H1 (cell line): ENCODE measurements at regions not wholly inside any gene's neighbourhood (a gene's known extent, or its start where the extent isn't known, plus 50 kb on each side); places are given as distances from the start of the nearest gene placed in this dataset.

Experiments used
- CTCF ChIA-PET: fragments of 300-600 bp; sonication (Branson Sonifier 250); formaldehyde crosslinking; loops from one replicate; lab custom pipeline; 2021; ENCODE audit not compliant: partially characterized antibody; lab: Charles Lee
- POLR2A ChIA-PET: fragments of 300-600 bp; sonication (Branson Sonifier 250); formaldehyde crosslinking; loops from one replicate; lab custom pipeline; 2021; ENCODE audit warnings: inconsistent platforms; ENCODE audit not compliant: partially characterized antibody; lab: Charles Lee
- DNase-seq, 2 experiments: peaks; one replicate each; pipeline versions ENCODE4 v3.0.0 to v3.0.0-alpha.2; 2010 to 2022; ENCODE audit warnings: low spot score in 2 of 2, low read depth in 1 of 2, mixed read lengths in 1 of 2
- FAIRE-seq: peaks from 2 replicates; lab custom pipeline; 2011; peaks lifted over from hg19 to GRCh38; lab: Jason Lieb, UNC
- H2AFZ ChIP-seq: 2 replicates; pipeline ENCODE4 v1.8.1; 2012; ENCODE audit warnings: low read length, inconsistent platforms
- H2AK5ac ChIP-seq: 2 replicates; pipeline ENCODE4 v1.6.1; 2013; ENCODE audit warnings: low read depth, low read length
- H2BK120ac ChIP-seq: replicated peaks from 2 replicates; pipeline ENCODE3; 2013; ENCODE audit warnings: low read depth, low read length, inconsistent platforms
- H2BK12ac ChIP-seq: 2 replicates; pipeline ENCODE4 v1.6.1; 2013; ENCODE audit warnings: low read depth, low read length
- H2BK15ac ChIP-seq: 2 replicates; pipeline ENCODE4 v1.6.1; 2013; ENCODE audit warnings: low read length
- H2BK20ac ChIP-seq: 2 replicates; pipeline ENCODE4 v1.6.1; 2013; ENCODE audit warnings: low read length
- H2BK5ac ChIP-seq: 2 replicates; pipeline ENCODE4 v1.6.1; 2013; ENCODE audit warnings: low read depth, low read length
- H3K14ac ChIP-seq: 2 replicates; pipeline ENCODE4 v1.6.1; 2013; ENCODE audit warnings: inconsistent platforms; ENCODE audit not compliant: insufficient read length
- H3K18ac ChIP-seq: 2 replicates; pipeline ENCODE4 v1.6.1; 2013; ENCODE audit warnings: low read length; ENCODE audit errors: extremely low read depth
- H3K23ac ChIP-seq: 2 replicates; pipeline ENCODE4 v1.6.1; 2013; ENCODE audit warnings: inconsistent platforms; ENCODE audit not compliant: insufficient read length
- H3K23me2 ChIP-seq: 2 replicates; pipeline ENCODE4 v1.6.1; 2013; ENCODE audit warnings: low read depth, low read length
- H3K27ac ChIP-seq: 2 replicates; pipeline ENCODE4 v1.6.1; 2011; ENCODE audit warnings: low read depth, low read length, inconsistent platforms
- H3K27me3 ChIP-seq, 4 experiments: replicated peaks in 1 of 4; 1 replicate in 1 of 4; 2 replicates in 3 of 4; pipeline versions ENCODE4 v1.6.1 to v1.8.1; 2011 to 2013; ENCODE audit warnings: low read length in 3 of 4, mild to moderate bottlenecking in 3 of 4, inconsistent platforms in 2 of 4, mixed read lengths in 2 of 4, moderate library complexity in 1 of 4; ENCODE audit not compliant: control insufficient read depth in 3 of 4, insufficient read depth in 3 of 4; ENCODE audit errors: extremely low read depth in 1 of 4
- H3K36me3 ChIP-seq, 4 experiments: 2 replicates each; pipeline versions ENCODE4 v1.6.1 to v1.8.1; 2011 to 2013; ENCODE audit warnings: mild to moderate bottlenecking in 4 of 4, low read length in 3 of 4, moderate library complexity in 2 of 4, control low read depth in 1 of 4, inconsistent platforms in 1 of 4; ENCODE audit not compliant: insufficient read depth in 4 of 4, control insufficient read depth in 2 of 4
- H3K4ac ChIP-seq: replicated peaks from 2 replicates; pipeline ENCODE3; 2013; ENCODE audit warnings: low read length, low read depth, mixed read lengths, inconsistent platforms; ENCODE audit not compliant: insufficient read length
- H3K4me1 ChIP-seq, 4 experiments: replicated peaks in 1 of 4; 1 replicate in 1 of 4; 2 replicates in 3 of 4; pipeline versions ENCODE4 v1.6.1 to v1.8.1; 2011 to 2013; ENCODE audit warnings: low read length in 3 of 4, inconsistent platforms in 2 of 4, mixed read lengths in 1 of 4; ENCODE audit not compliant: insufficient read depth in 4 of 4, control insufficient read depth in 3 of 4
- H3K4me2 ChIP-seq, 2 experiments: 2 replicates each; pipeline versions ENCODE4 v1.6.1 to v1.8.1; 2011 to 2013; ENCODE audit warnings: low read depth in 2 of 2, low read length in 2 of 2, control low read depth in 1 of 2, inconsistent platforms in 1 of 2, mild to moderate bottlenecking in 1 of 2; ENCODE audit not compliant: insufficient read depth in 1 of 2
- H3K4me3 ChIP-seq, 4 experiments: fragments of 200-600, 300-600 bp in 1 of 4; sonication (generic), shearing (Covaris generic), sonication (Bioruptor Twin) in 1 of 4; 2 replicates each; pipeline versions ENCODE4 v1.5.1 to v1.8.1; 2011 to 2016; ENCODE audit warnings: low read length in 4 of 4, low read depth in 3 of 4, control low read depth in 2 of 4, inconsistent platforms in 2 of 4, mild to moderate bottlenecking in 2 of 4, mixed read lengths in 1 of 4, moderate library complexity in 1 of 4; ENCODE audit not compliant: insufficient read depth in 2 of 4; ENCODE audit errors: extremely low read depth in 1 of 4
- H3K56ac ChIP-seq: replicated peaks from 2 replicates; pipeline ENCODE3; 2013; ENCODE audit warnings: low read depth, mild to moderate bottlenecking, mixed read lengths, low read length, inconsistent platforms; ENCODE audit not compliant: insufficient read length
- H3K79me1 ChIP-seq: 2 replicates; pipeline ENCODE4 v1.6.1; 2013; ENCODE audit warnings: low read depth, low read length, control low read depth
- H3K79me2 ChIP-seq, 2 experiments: 2 replicates each; pipeline versions ENCODE4 v1.6.1 to v1.8.1; 2012 to 2013; ENCODE audit warnings: low read length in 2 of 2, mild to moderate bottlenecking in 2 of 2, inconsistent platforms in 1 of 2; ENCODE audit not compliant: insufficient read depth in 2 of 2, control insufficient read depth in 1 of 2
- H3K9ac ChIP-seq, 4 experiments: replicated peaks in 1 of 4; 1 replicate in 1 of 4; 2 replicates in 3 of 4; pipeline versions ENCODE4 v1.6.1 to v1.8.1; 2011 to 2013; ENCODE audit warnings: low read depth in 3 of 4, low read length in 3 of 4, control low read depth in 2 of 4, mild to moderate bottlenecking in 2 of 4, moderate library complexity in 2 of 4, inconsistent platforms in 1 of 4; ENCODE audit errors: extremely low read depth in 1 of 4
- H3K9me3 ChIP-seq, 2 experiments: 2 replicates each; pipeline versions ENCODE4 v1.6.1 to v1.8.1; 2012 to 2013; ENCODE audit warnings: mild to moderate bottlenecking in 2 of 2, moderate library complexity in 2 of 2, control low read depth in 1 of 2, inconsistent platforms in 1 of 2, low read depth in 1 of 2, low read length in 1 of 2, mixed read lengths in 1 of 2; ENCODE audit not compliant: insufficient read depth in 2 of 2
- H4K20me1 ChIP-seq, 2 experiments: replicated peaks in 1 of 2; 2 replicates each; pipeline versions ENCODE3 to v1.8.1; 2011 to 2013; ENCODE audit warnings: inconsistent platforms in 2 of 2, low read length in 2 of 2, mild to moderate bottlenecking in 1 of 2; ENCODE audit not compliant: insufficient read depth in 2 of 2, control insufficient read depth in 1 of 2
- H4K5ac ChIP-seq: 2 replicates; pipeline ENCODE4 v1.6.1; 2013; ENCODE audit warnings: low read length, low read depth, mixed read lengths, inconsistent platforms; ENCODE audit not compliant: insufficient read length
- H4K8ac ChIP-seq: 2 replicates; pipeline ENCODE4 v1.8.0; 2013; ENCODE audit warnings: mild to moderate bottlenecking, moderate library complexity, low read length, inconsistent platforms; ENCODE audit not compliant: insufficient read depth; ENCODE audit errors: extremely low read depth
- H4K91ac ChIP-seq: replicated peaks from 2 replicates; pipeline ENCODE3; 2013; ENCODE audit warnings: low read length, mixed read lengths, inconsistent platforms; ENCODE audit not compliant: insufficient read length
- ATF3 ChIP-seq: IDR thresholded peaks from 2 replicates; pipeline ENCODE4 v1.6.1; 2011; ENCODE audit warnings: low read depth, mild to moderate bottlenecking, low read length; ENCODE audit not compliant: insufficient read depth
- EP300 ChIP-seq, 2 experiments: IDR thresholded peaks; 1 replicate in 1 of 2; 2 replicates in 1 of 2; pipeline ENCODE4 v1.6.1; 2011 to 2012; ENCODE audit warnings: low read depth in 2 of 2, low read length in 2 of 2, mild to moderate bottlenecking in 2 of 2, borderline replicate concordance in 1 of 2, inconsistent platforms in 1 of 2, moderate library complexity in 1 of 2
- KDM1A ChIP-seq: fragments of 200-600, 300-600 bp; sonication (generic); IDR thresholded peaks from 2 replicates; pipeline ENCODE4 v1.7.1; 2016; ENCODE audit warnings: mild to moderate bottlenecking, low read length, borderline replicate concordance
- RAD21 ChIP-seq, 2 experiments: IDR thresholded peaks in 1 of 2; conservative IDR thresholded peaks in 1 of 2; 2 replicates each; pipeline ENCODE4 v1.6.1; 2011; ENCODE audit warnings: low read depth in 2 of 2, low read length in 2 of 2, improper control_type of control experiment in 1 of 2, inconsistent platforms in 1 of 2, mild to moderate bottlenecking in 1 of 2, moderate library complexity in 1 of 2
- SIN3A ChIP-seq, 2 experiments: IDR thresholded peaks in 1 of 2; conservative IDR thresholded peaks in 1 of 2; 2 replicates each; pipeline ENCODE4 v1.6.1; 2011 to 2012; ENCODE audit warnings: low read length in 2 of 2, improper control_type of control experiment in 1 of 2, low read depth in 1 of 2, mild to moderate bottlenecking in 1 of 2
- SRF ChIP-seq: IDR thresholded peaks from 2 replicates; pipeline ENCODE4 v1.6.1; 2011; ENCODE audit warnings: mild to moderate bottlenecking, low read depth, low read length, moderate library complexity
- WGBS, 2 experiments: shearing (Covaris generic) in 1 of 2; methylation state at CpG; one replicate each; pipeline versions ENCODE4 v1.1.6 to v1.1.7; 2013 to 2015; ENCODE audit warnings: low lambda C conversion rate in 2 of 2, mixed read lengths in 2 of 2, inconsistent platforms in 1 of 2, low coverage in 1 of 2, missing lambda C conversion rate in 1 of 2; ENCODE audit not compliant: insufficient replicate concordance in 2 of 2, insufficient coverage in 1 of 2, insufficient read length in 1 of 2; ENCODE audit errors: extremely low coverage in 1 of 2, missing lambda C conversion rate in 1 of 2; 5-methylcytosine and 5-hydroxymethylcytosine counted together
- TF ChIP-seq, protein P1 (sequence below): IDR thresholded peaks from 2 replicates; pipeline ENCODE4 v1.6.1; 2012; ENCODE audit warnings: inconsistent platforms

DNA sequence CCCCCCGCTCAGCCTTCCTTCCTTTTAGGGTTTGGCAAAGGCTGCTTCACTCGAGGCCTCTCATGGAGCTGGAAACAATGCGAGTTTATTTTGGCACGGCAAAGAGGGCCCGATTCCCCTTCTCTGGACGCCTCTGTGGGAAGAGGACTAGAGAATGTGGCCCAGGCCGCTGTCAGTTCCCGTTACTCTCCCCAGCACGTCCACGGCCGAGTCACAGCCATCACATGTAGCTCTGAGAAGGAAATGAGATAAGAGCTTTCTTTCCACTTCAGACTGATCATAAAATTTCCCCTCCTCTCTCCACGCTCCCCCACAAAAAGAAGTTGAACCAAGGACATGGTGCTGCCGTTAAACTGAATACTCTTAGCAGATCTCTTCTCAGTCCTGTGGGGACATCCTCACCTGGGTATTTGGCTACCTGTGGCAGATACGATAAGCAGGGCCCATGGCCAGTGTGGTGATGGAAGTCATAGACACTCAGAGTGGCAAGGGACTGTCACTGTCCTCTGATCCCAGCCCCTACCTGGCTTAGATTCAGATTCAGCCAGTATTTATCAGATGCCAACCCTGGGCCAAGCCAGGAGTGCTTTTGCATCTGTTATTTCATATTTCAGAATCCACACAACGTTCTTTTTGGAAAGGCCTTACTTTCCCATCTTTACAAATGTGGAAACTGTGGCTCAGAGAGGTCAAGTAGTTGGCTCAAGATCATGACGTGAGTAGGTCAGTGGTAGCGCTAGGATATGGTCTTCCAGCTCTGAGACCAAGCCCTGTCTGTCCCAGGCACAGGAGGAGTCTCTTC is 101.2 kb downstream of the MCFD2 start:
- Histone ChIP-seq H4K91ac (no peak overlapping the region), H2BK5ac (no peak overlapping the region), H3K27me3 (no peaks in the 10 kb centered on the region), H3K23ac (no peak overlapping the region), H3K4ac (no peak overlapping the region), H3K27ac (no peak overlapping the region), H4K5ac (no peak overlapping the region), H4K20me1 (no peaks in the 10 kb centered on the region), H3K79me2 (no peaks in the 10 kb centered on the region), H3K23me2 (no peaks in the 10 kb centered on the region), H3K9ac (no peak overlapping the region), H2BK120ac (no peak overlapping the region), H3K18ac (no peak overlapping the region), H3K36me3 (no peaks in the 10 kb centered on the region), H3K4me1 (no peaks in the 10 kb centered on the region; a peak in 1 of 7 replicates), H3K79me1 (no peaks in the 10 kb centered on the region), H3K9me3 (no peaks in the 10 kb centered on the region), H2BK15ac (0 out of 2 replicates have a peak overlapping the region, but pooled peaks have one; percentile 32), H2BK12ac (no peak overlapping the region), H3K4me3 (no peak overlapping the region), H3K14ac (no peak overlapping the region), H4K8ac (no peak overlapping the region), H2BK20ac (no peak overlapping the region), H3K56ac (no peak overlapping the region), H3K4me2 (no peak overlapping the region), H2AFZ (no peak overlapping the region), H2AK5ac (no peak overlapping the region)
- CTCF ChIA-PET: interaction anchor here (0.6 to 3.2 kb wide), 8 partner anchors 9 to 182 kb away, joined by 3 to 11 read pairs (median 3); no protein-coding TSS in a partner anchor
- DNase-seq (no peak), FAIRE-seq (no peak)
- POLR2A ChIA-PET: interaction anchor here (1.2 kb wide), 1 partner anchor 9 kb away, joined by 3 read pairs; no protein-coding TSS in a partner anchor
- 91% methylated on average over 17 of the region's 17 CpGs; no CpG with 5 or more reads in 1 of the 2 experiments for WGBS, 2 experiments
- TF ChIP-seq KDM1A (no peak), ATF3 (no peak), RAD21 (IDR thresholded peaks at IDR 0.05 in 1 of 2, conservative IDR thresholded peaks at IDR 0.05 in 1 of 2; ENCODE audit: low read depth in 2 of 2, low read length in 2 of 2) (no peak), SRF (no peak), SIN3A (conservative IDR thresholded peaks at IDR 0.05 in 1 of 2, IDR thresholded peaks at IDR 0.05 in 1 of 2; ENCODE audit: low read depth in 1 of 2, low read length in 2 of 2) (no peak), EP300 (IDR thresholded peaks at IDR 0.05; ENCODE audit: borderline replicate concordance in 1 of 2, low read depth in 2 of 2, low read length in 2 of 2) (no peak)
- TF ChIP-seq, protein P1, sequence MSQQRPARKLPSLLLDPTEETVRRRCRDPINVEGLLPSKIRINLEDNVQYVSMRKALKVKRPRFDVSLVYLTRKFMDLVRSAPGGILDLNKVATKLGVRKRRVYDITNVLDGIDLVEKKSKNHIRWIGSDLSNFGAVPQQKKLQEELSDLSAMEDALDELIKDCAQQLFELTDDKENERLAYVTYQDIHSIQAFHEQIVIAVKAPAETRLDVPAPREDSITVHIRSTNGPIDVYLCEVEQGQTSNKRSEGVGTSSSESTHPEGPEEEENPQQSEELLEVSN: no peak
